H1 (cell line): ENCODE measurements at regions not wholly inside any gene's neighbourhood (a gene's known extent, or its start where the extent isn't known, plus 50 kb on each side); places are given as distances from the start of the nearest gene placed in this dataset.
A peak's percentile ranks its signal among the peaks of the same experiment; 100 is the strongest.

ENCODE experiments used
- CTCF ChIA-PET: fragments of 300-600 bp; sonication (Branson Sonifier 250); formaldehyde crosslinking; loops from one replicate; lab custom pipeline; 2021; ENCODE audit not compliant: partially characterized antibody; lab: Charles Lee
- POLR2A ChIA-PET: fragments of 300-600 bp; sonication (Branson Sonifier 250); formaldehyde crosslinking; loops from one replicate; lab custom pipeline; 2021; ENCODE audit warnings: inconsistent platforms; ENCODE audit not compliant: partially characterized antibody; lab: Charles Lee
- DNase-seq, 2 experiments: peaks; one replicate each; pipeline versions ENCODE4 v3.0.0 to v3.0.0-alpha.2; 2010 to 2022; ENCODE audit warnings: low spot score in 2 of 2, low read depth in 1 of 2, mixed read lengths in 1 of 2
- FAIRE-seq: peaks from 2 replicates; lab custom pipeline; 2011; peaks lifted over from hg19 to GRCh38; lab: Jason Lieb, UNC
- H2AFZ ChIP-seq: 2 replicates; pipeline ENCODE4 v1.8.1; 2012; ENCODE audit warnings: low read length, inconsistent platforms
- H2AK5ac ChIP-seq: 2 replicates; pipeline ENCODE4 v1.6.1; 2013; ENCODE audit warnings: low read depth, low read length
- H2BK120ac ChIP-seq: replicated peaks from 2 replicates; pipeline ENCODE3; 2013; ENCODE audit warnings: low read depth, low read length, inconsistent platforms
- H2BK12ac ChIP-seq: 2 replicates; pipeline ENCODE4 v1.6.1; 2013; ENCODE audit warnings: low read depth, low read length
- H2BK15ac ChIP-seq: 2 replicates; pipeline ENCODE4 v1.6.1; 2013; ENCODE audit warnings: low read length
- H2BK20ac ChIP-seq: 2 replicates; pipeline ENCODE4 v1.6.1; 2013; ENCODE audit warnings: low read length
- H2BK5ac ChIP-seq: 2 replicates; pipeline ENCODE4 v1.6.1; 2013; ENCODE audit warnings: low read depth, low read length
- H3K14ac ChIP-seq: 2 replicates; pipeline ENCODE4 v1.6.1; 2013; ENCODE audit warnings: inconsistent platforms; ENCODE audit not compliant: insufficient read length
- H3K18ac ChIP-seq: 2 replicates; pipeline ENCODE4 v1.6.1; 2013; ENCODE audit warnings: low read length; ENCODE audit errors: extremely low read depth
- H3K23ac ChIP-seq: 2 replicates; pipeline ENCODE4 v1.6.1; 2013; ENCODE audit warnings: inconsistent platforms; ENCODE audit not compliant: insufficient read length
- H3K23me2 ChIP-seq: 2 replicates; pipeline ENCODE4 v1.6.1; 2013; ENCODE audit warnings: low read depth, low read length
- H3K27ac ChIP-seq: 2 replicates; pipeline ENCODE4 v1.6.1; 2011; ENCODE audit warnings: low read depth, low read length, inconsistent platforms
- H3K27me3 ChIP-seq, 4 experiments: replicated peaks in 1 of 4; 1 replicate in 1 of 4; 2 replicates in 3 of 4; pipeline versions ENCODE4 v1.6.1 to v1.8.1; 2011 to 2013; ENCODE audit warnings: low read length in 3 of 4, mild to moderate bottlenecking in 3 of 4, inconsistent platforms in 2 of 4, mixed read lengths in 2 of 4, moderate library complexity in 1 of 4; ENCODE audit not compliant: control insufficient read depth in 3 of 4, insufficient read depth in 3 of 4; ENCODE audit errors: extremely low read depth in 1 of 4
- H3K36me3 ChIP-seq, 4 experiments: 2 replicates each; pipeline versions ENCODE4 v1.6.1 to v1.8.1; 2011 to 2013; ENCODE audit warnings: mild to moderate bottlenecking in 4 of 4, low read length in 3 of 4, moderate library complexity in 2 of 4, control low read depth in 1 of 4, inconsistent platforms in 1 of 4; ENCODE audit not compliant: insufficient read depth in 4 of 4, control insufficient read depth in 2 of 4
- H3K4ac ChIP-seq: replicated peaks from 2 replicates; pipeline ENCODE3; 2013; ENCODE audit warnings: low read length, low read depth, mixed read lengths, inconsistent platforms; ENCODE audit not compliant: insufficient read length
- H3K4me1 ChIP-seq, 4 experiments: replicated peaks in 1 of 4; 1 replicate in 1 of 4; 2 replicates in 3 of 4; pipeline versions ENCODE4 v1.6.1 to v1.8.1; 2011 to 2013; ENCODE audit warnings: low read length in 3 of 4, inconsistent platforms in 2 of 4, mixed read lengths in 1 of 4; ENCODE audit not compliant: insufficient read depth in 4 of 4, control insufficient read depth in 3 of 4
- H3K4me2 ChIP-seq, 2 experiments: 2 replicates each; pipeline versions ENCODE4 v1.6.1 to v1.8.1; 2011 to 2013; ENCODE audit warnings: low read depth in 2 of 2, low read length in 2 of 2, control low read depth in 1 of 2, inconsistent platforms in 1 of 2, mild to moderate bottlenecking in 1 of 2; ENCODE audit not compliant: insufficient read depth in 1 of 2
- H3K4me3 ChIP-seq, 4 experiments: fragments of 200-600, 300-600 bp in 1 of 4; sonication (generic), shearing (Covaris generic), sonication (Bioruptor Twin) in 1 of 4; 2 replicates each; pipeline versions ENCODE4 v1.5.1 to v1.8.1; 2011 to 2016; ENCODE audit warnings: low read length in 4 of 4, low read depth in 3 of 4, control low read depth in 2 of 4, inconsistent platforms in 2 of 4, mild to moderate bottlenecking in 2 of 4, mixed read lengths in 1 of 4, moderate library complexity in 1 of 4; ENCODE audit not compliant: insufficient read depth in 2 of 4; ENCODE audit errors: extremely low read depth in 1 of 4
- H3K56ac ChIP-seq: replicated peaks from 2 replicates; pipeline ENCODE3; 2013; ENCODE audit warnings: low read depth, mild to moderate bottlenecking, mixed read lengths, low read length, inconsistent platforms; ENCODE audit not compliant: insufficient read length
- H3K79me1 ChIP-seq: 2 replicates; pipeline ENCODE4 v1.6.1; 2013; ENCODE audit warnings: low read depth, low read length, control low read depth
- H3K79me2 ChIP-seq, 2 experiments: 2 replicates each; pipeline versions ENCODE4 v1.6.1 to v1.8.1; 2012 to 2013; ENCODE audit warnings: low read length in 2 of 2, mild to moderate bottlenecking in 2 of 2, inconsistent platforms in 1 of 2; ENCODE audit not compliant: insufficient read depth in 2 of 2, control insufficient read depth in 1 of 2
- H3K9ac ChIP-seq, 4 experiments: replicated peaks in 1 of 4; 1 replicate in 1 of 4; 2 replicates in 3 of 4; pipeline versions ENCODE4 v1.6.1 to v1.8.1; 2011 to 2013; ENCODE audit warnings: low read depth in 3 of 4, low read length in 3 of 4, control low read depth in 2 of 4, mild to moderate bottlenecking in 2 of 4, moderate library complexity in 2 of 4, inconsistent platforms in 1 of 4; ENCODE audit errors: extremely low read depth in 1 of 4
- H3K9me3 ChIP-seq, 2 experiments: 2 replicates each; pipeline versions ENCODE4 v1.6.1 to v1.8.1; 2012 to 2013; ENCODE audit warnings: mild to moderate bottlenecking in 2 of 2, moderate library complexity in 2 of 2, control low read depth in 1 of 2, inconsistent platforms in 1 of 2, low read depth in 1 of 2, low read length in 1 of 2, mixed read lengths in 1 of 2; ENCODE audit not compliant: insufficient read depth in 2 of 2
- H4K20me1 ChIP-seq, 2 experiments: replicated peaks in 1 of 2; 2 replicates each; pipeline versions ENCODE3 to v1.8.1; 2011 to 2013; ENCODE audit warnings: inconsistent platforms in 2 of 2, low read length in 2 of 2, mild to moderate bottlenecking in 1 of 2; ENCODE audit not compliant: insufficient read depth in 2 of 2, control insufficient read depth in 1 of 2
- H4K5ac ChIP-seq: 2 replicates; pipeline ENCODE4 v1.6.1; 2013; ENCODE audit warnings: low read length, low read depth, mixed read lengths, inconsistent platforms; ENCODE audit not compliant: insufficient read length
- H4K8ac ChIP-seq: 2 replicates; pipeline ENCODE4 v1.8.0; 2013; ENCODE audit warnings: mild to moderate bottlenecking, moderate library complexity, low read length, inconsistent platforms; ENCODE audit not compliant: insufficient read depth; ENCODE audit errors: extremely low read depth
- H4K91ac ChIP-seq: replicated peaks from 2 replicates; pipeline ENCODE3; 2013; ENCODE audit warnings: low read length, mixed read lengths, inconsistent platforms; ENCODE audit not compliant: insufficient read length
- JUND ChIP-seq: IDR thresholded peaks from 2 replicates; pipeline ENCODE4 v1.6.1; 2011; ENCODE audit warnings: mild to moderate bottlenecking, improper control_type of control experiment, low read length
- SUZ12 ChIP-seq: fragments of 200-600 bp; sonication (generic); IDR thresholded peaks from 2 replicates; pipeline ENCODE4 v1.6.1; 2012; ENCODE audit warnings: mild to moderate bottlenecking, inconsistent platforms, low read length, moderate library complexity, mixed read lengths
- WGBS, 2 experiments: shearing (Covaris generic) in 1 of 2; methylation state at CpG; one replicate each; pipeline versions ENCODE4 v1.1.6 to v1.1.7; 2013 to 2015; ENCODE audit warnings: low lambda C conversion rate in 2 of 2, mixed read lengths in 2 of 2, inconsistent platforms in 1 of 2, low coverage in 1 of 2, missing lambda C conversion rate in 1 of 2; ENCODE audit not compliant: insufficient replicate concordance in 2 of 2, insufficient coverage in 1 of 2, insufficient read length in 1 of 2; ENCODE audit errors: extremely low coverage in 1 of 2, missing lambda C conversion rate in 1 of 2; 5-methylcytosine and 5-hydroxymethylcytosine counted together

GRCh38 chr22:49040754-49041467, 786.8 kb downstream of the BRD1 start:
- Histone ChIP-seq H2BK12ac (no peak overlapping the region), H3K79me1 (no peaks in the 10 kb centered on the region)

More at GRCh38 chr22:49040754-49041467, 786.8 kb downstream of the BRD1 start:
- Histone ChIP-seq H3K79me2 (no peaks in the 10 kb centered on the region), H3K4me2 (no peak overlapping the region), H3K23ac (no peak overlapping the region), H2AFZ (no peak overlapping the region), H3K9me3 (no peaks in the 10 kb centered on the region; a peak in 1 of 4 replicates), H3K18ac (no peak overlapping the region), H3K36me3 (no peaks in the 10 kb centered on the region), H3K27me3 (no peaks in the 10 kb centered on the region; a peak in 3 of 7 replicates), H3K4me1 (no peaks in the 10 kb centered on the region; a peak in 1 of 7 replicates), H2BK120ac (no peak overlapping the region), H2AK5ac (0 out of 2 replicates have a peak overlapping the region, but pooled peaks have one; percentile 4), H3K4me3 (no peak overlapping the region), H3K14ac (no peak overlapping the region), H4K8ac (no peak overlapping the region; the same call in 1 of the 2 replicates), H3K56ac (no peak overlapping the region), H4K91ac (no peak overlapping the region), H2BK5ac (no peak overlapping the region), H2BK20ac (no peak overlapping the region), H4K5ac (no peak overlapping the region), H4K20me1 (no peaks in the 10 kb centered on the region), H3K9ac (no peak overlapping the region), H3K23me2 (no peaks in the 10 kb centered on the region), H2BK15ac (no peak overlapping the region), H3K4ac (no peak overlapping the region), H3K27ac (no peak overlapping the region)
- WGBS, 2 experiments = 92% methylated on average over 19 of the region's 20 CpGs; no CpG with 5 or more reads in 1 of the 2 experiments
- CTCF ChIA-PET = interaction anchor here (1.4 to 9.2 kb wide), 2 partner anchors 14 to 265 kb away, joined by 5 to 95 read pairs; no protein-coding TSS in a partner anchor
- POLR2A ChIA-PET = no interaction called here
- DNase-seq (no peak), FAIRE-seq (no peak)
- TF ChIP-seq JUND (no peak), SUZ12 (no peak)
